ENCODE measurements at regions not wholly inside any gene's neighbourhood (a gene's known extent, or its start where the extent isn't known, plus 50 kb on each side); places are given as distances from the start of the nearest gene placed in this dataset.

DNA sequence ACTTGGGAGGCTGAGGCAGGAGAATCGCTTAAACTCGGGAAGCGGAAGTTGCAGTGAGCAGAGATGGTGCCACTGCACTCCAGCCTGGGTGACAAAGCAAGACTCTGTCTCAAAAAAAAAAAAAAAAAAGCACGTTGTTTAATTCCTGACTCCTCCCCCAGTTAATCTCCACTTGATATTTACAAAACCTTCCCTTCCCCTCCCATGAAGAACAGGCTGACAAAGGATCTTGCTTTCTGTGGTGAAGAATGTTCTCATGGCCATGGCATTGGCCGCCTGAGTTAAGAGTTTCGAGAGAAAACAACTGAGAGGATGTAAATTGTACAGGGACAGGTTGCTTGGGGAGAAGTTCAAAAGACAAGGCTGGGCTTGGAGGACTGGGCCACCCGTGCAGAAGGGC lies 168.2 kb upstream of the BCOR start:
- TF ChIP-seq ZNF622 (IDR thresholded peaks at IDR 0.05) (no peak), POLR2A (IDR thresholded peaks at IDR 0.05; ENCODE audit: low read depth, low read length) (no peak), HDGF (IDR thresholded peaks at IDR 0.05) (no peak), SP1 (IDR thresholded peaks at IDR 0.05; ENCODE audit: low read depth, low read length) (no peak), ZNF274 (IDR thresholded peaks at IDR 0.05; ENCODE audit: insufficient read depth, insufficient read length) (no peak), TCF3 (IDR thresholded peaks at IDR 0.05; ENCODE audit: borderline replicate concordance, insufficient read depth, low read depth, low read length) (no peak), PKNOX1 (IDR thresholded peaks at IDR 0.05) (no peak), YY1 (IDR thresholded peaks at IDR 0.05; ENCODE audit: low read depth, low read length) (no peak), TCF7 (IDR thresholded peaks at IDR 0.05; ENCODE audit: borderline replicate concordance) (no peak), MYC (IDR thresholded peaks at IDR 0.05; ENCODE audit: insufficient read depth, insufficient read length, insufficient replicate concordance, low read length, severe bottlenecking) (no peak), BHLHE40 (IDR thresholded peaks at IDR 0.05; ENCODE audit: borderline replicate concordance in 1 of 2, low read depth in 2 of 2, low read length in 1 of 2) (no peak), EGR1 (IDR thresholded peaks at IDR 0.05; ENCODE audit: borderline replicate concordance in 1 of 2, low read depth in 2 of 2, low read length in 2 of 2) (no peak)
- TF ChIP-seq, protein P1, sequence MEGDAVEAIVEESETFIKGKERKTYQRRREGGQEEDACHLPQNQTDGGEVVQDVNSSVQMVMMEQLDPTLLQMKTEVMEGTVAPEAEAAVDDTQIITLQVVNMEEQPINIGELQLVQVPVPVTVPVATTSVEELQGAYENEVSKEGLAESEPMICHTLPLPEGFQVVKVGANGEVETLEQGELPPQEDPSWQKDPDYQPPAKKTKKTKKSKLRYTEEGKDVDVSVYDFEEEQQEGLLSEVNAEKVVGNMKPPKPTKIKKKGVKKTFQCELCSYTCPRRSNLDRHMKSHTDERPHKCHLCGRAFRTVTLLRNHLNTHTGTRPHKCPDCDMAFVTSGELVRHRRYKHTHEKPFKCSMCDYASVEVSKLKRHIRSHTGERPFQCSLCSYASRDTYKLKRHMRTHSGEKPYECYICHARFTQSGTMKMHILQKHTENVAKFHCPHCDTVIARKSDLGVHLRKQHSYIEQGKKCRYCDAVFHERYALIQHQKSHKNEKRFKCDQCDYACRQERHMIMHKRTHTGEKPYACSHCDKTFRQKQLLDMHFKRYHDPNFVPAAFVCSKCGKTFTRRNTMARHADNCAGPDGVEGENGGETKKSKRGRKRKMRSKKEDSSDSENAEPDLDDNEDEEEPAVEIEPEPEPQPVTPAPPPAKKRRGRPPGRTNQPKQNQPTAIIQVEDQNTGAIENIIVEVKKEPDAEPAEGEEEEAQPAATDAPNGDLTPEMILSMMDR (IDR thresholded peaks at IDR 0.05 in 2 of 3, conservative IDR thresholded peaks at IDR 0.05 in 1 of 3; ENCODE audit: control insufficient read depth in 2 of 3, extremely low read depth in 1 of 3, insufficient read depth in 1 of 3, low read depth in 3 of 3, low read length in 3 of 3), result no peak
